ENCODE measurements at regions not wholly inside any gene's neighbourhood (a gene's known extent, or its start where the extent isn't known, plus 50 kb on each side); places are given as distances from the start of the nearest gene placed in this dataset.

- no peak overlapping the region for H3K27ac ChIP-seq (ENCODE audit: low read depth, low read length, poor library complexity, severe bottlenecking)
- H3K4me1 ChIP-seq (ENCODE audit: insufficient read depth, low read length, poor library complexity, severe bottlenecking) = no peaks in the 10 kb centered on the region
- ChIA-PET POLR2A (ENCODE audit: low non-redundant PET) (no interaction called here), CTCF (no interaction called here)
- TF ChIP-seq, protein P1, sequence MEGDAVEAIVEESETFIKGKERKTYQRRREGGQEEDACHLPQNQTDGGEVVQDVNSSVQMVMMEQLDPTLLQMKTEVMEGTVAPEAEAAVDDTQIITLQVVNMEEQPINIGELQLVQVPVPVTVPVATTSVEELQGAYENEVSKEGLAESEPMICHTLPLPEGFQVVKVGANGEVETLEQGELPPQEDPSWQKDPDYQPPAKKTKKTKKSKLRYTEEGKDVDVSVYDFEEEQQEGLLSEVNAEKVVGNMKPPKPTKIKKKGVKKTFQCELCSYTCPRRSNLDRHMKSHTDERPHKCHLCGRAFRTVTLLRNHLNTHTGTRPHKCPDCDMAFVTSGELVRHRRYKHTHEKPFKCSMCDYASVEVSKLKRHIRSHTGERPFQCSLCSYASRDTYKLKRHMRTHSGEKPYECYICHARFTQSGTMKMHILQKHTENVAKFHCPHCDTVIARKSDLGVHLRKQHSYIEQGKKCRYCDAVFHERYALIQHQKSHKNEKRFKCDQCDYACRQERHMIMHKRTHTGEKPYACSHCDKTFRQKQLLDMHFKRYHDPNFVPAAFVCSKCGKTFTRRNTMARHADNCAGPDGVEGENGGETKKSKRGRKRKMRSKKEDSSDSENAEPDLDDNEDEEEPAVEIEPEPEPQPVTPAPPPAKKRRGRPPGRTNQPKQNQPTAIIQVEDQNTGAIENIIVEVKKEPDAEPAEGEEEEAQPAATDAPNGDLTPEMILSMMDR (conservative IDR thresholded peaks at IDR 0.05; ENCODE audit: low read depth, low read length) = no peak
- TF ChIP-seq EZH2 (IDR thresholded peaks at IDR 0.05; ENCODE audit: borderline replicate concordance, low read depth, low read length, poor library complexity, severe bottlenecking) = no peak
- H3K4me3 ChIP-seq (ENCODE audit: low read depth, low read length, poor library complexity, severe bottlenecking) = no peak overlapping the region
- intact Hi-C loops (cut with micrococcal nuclease; ENCODE audit: unreplicated experiment) = no loop called here
- H3K36me3 ChIP-seq (ENCODE audit: insufficient read depth, low read length, poor library complexity, severe bottlenecking) = no peaks in the 10 kb centered on the region
- DNase-seq (ENCODE audit: low spot score) = no peak
- BruUV-seq (replicated peaks) = no TSS peak
- H3K27me3 ChIP-seq (replicated peaks; ENCODE audit: insufficient read depth, low read depth, low read length, poor library complexity) = no peaks in the 10 kb centered on the region
- no peaks in the 10 kb centered on the region for H3K9me3 ChIP-seq (ENCODE audit: low read depth, low read length, poor library complexity, severe bottlenecking)
Observed at GRCh38 chr4:66609014-66609413, 936.3 kb downstream of the CENPC start.

- BruUV-seq (replicated peaks) = no TSS peak
- intact Hi-C loops (cut with micrococcal nuclease; ENCODE audit: unreplicated experiment) = no loop called here
- Histone ChIP-seq H3K4me1 (ENCODE audit: insufficient read depth, low read length, poor library complexity, severe bottlenecking) (no peaks in the 10 kb centered on the region), H3K4me3 (ENCODE audit: low read depth, low read length, poor library complexity, severe bottlenecking) (no peak overlapping the region), H3K27me3 (replicated peaks; ENCODE audit: insufficient read depth, low read depth, low read length, poor library complexity) (no peaks in the 10 kb centered on the region), H3K27ac (ENCODE audit: low read depth, low read length, poor library complexity, severe bottlenecking) (no peak overlapping the region), H3K9me3 (ENCODE audit: low read depth, low read length, poor library complexity, severe bottlenecking) (no peaks in the 10 kb centered on the region), H3K36me3 (ENCODE audit: insufficient read depth, low read length, poor library complexity, severe bottlenecking) (no peaks in the 10 kb centered on the region)
- TF ChIP-seq EZH2 (IDR thresholded peaks at IDR 0.05; ENCODE audit: borderline replicate concordance, low read depth, low read length, poor library complexity, severe bottlenecking) = no peak
- TF ChIP-seq, protein P1 (conservative IDR thresholded peaks at IDR 0.05; ENCODE audit: low read depth, low read length) = no peak
- no peak for DNase-seq (ENCODE audit: low spot score)
- ChIA-PET POLR2A (ENCODE audit: low non-redundant PET) (no interaction called here), CTCF (no interaction called here)
Observed at GRCh38 chr4:66606908-66607307, 936.6 kb upstream of the EPHA5 start.

DNA sequence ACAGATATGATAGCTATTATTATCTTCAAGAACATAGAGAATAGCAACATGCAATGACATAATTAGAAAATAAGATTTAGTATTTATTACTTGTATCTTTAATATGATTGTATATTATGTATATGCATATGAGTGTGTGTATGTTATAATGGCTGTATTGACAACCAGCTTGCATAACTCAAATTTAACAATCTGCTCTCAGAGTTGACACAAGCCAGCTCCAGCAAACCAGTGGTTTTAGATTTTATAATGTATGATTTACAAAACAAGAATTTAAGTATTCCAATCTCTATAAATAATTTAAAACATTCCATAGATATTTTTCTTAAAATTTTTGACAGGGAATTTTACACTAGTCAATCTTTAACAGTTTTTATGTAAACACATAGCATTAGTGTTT is 935.9 kb upstream of the EPHA5 start:
- Histone ChIP-seq H3K36me3 (ENCODE audit: insufficient read depth, low read length, poor library complexity, severe bottlenecking) (no peaks in the 10 kb centered on the region), H3K27ac (ENCODE audit: low read depth, low read length, poor library complexity, severe bottlenecking) (no peak overlapping the region), H3K4me3 (ENCODE audit: low read depth, low read length, poor library complexity, severe bottlenecking) (no peak overlapping the region), H3K9me3 (ENCODE audit: low read depth, low read length, poor library complexity, severe bottlenecking) (no peaks in the 10 kb centered on the region), H3K4me1 (ENCODE audit: insufficient read depth, low read length, poor library complexity, severe bottlenecking) (no peaks in the 10 kb centered on the region), H3K27me3 (replicated peaks; ENCODE audit: insufficient read depth, low read depth, low read length, poor library complexity) (no peaks in the 10 kb centered on the region)
- CTCF ChIA-PET = no interaction called here
- intact Hi-C loops (cut with micrococcal nuclease; ENCODE audit: unreplicated experiment) = no loop called here
- BruUV-seq (replicated peaks) = no TSS peak
- no peak for DNase-seq (ENCODE audit: low spot score)
- POLR2A ChIA-PET (ENCODE audit: low non-redundant PET) = no interaction called here
- TF ChIP-seq, protein P1 (conservative IDR thresholded peaks at IDR 0.05; ENCODE audit: low read depth, low read length) = no peak
- no peak for TF ChIP-seq EZH2 (IDR thresholded peaks at IDR 0.05; ENCODE audit: borderline replicate concordance, low read depth, low read length, poor library complexity, severe bottlenecking)
